ENCODE measurements at regions not wholly inside any gene's neighbourhood (a gene's known extent, or its start where the extent isn't known, plus 50 kb on each side); places are given as distances from the start of the nearest gene placed in this dataset.
"Not testable (repeated sequence)": the region's sequence is repeated elsewhere in the genome, so short reads cannot be mapped to it uniquely, and the experiment has no call there.

DNA sequence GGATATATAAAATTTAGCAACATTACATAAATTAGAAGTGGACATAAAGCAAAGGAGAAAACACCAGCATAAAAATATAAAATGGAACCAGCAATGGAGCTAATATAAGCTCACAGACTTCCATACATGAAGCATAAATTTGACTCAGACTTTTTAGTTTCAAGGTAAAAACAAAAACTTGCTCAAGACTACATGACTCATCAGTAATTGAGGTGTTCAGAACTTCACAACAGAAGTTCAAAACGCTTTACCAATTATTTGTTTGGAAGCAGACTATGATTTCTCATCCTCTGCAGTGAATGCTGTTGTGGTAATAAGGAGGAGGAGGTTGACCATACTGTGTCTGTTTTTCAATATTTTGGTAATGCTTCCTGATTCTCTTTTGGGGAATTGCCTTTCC, 192.0 kb upstream of the MEIS1 start:
- not testable (repeated sequence) for DNase-seq (ENCODE audit: low read depth in 2 of 2)

DNA sequence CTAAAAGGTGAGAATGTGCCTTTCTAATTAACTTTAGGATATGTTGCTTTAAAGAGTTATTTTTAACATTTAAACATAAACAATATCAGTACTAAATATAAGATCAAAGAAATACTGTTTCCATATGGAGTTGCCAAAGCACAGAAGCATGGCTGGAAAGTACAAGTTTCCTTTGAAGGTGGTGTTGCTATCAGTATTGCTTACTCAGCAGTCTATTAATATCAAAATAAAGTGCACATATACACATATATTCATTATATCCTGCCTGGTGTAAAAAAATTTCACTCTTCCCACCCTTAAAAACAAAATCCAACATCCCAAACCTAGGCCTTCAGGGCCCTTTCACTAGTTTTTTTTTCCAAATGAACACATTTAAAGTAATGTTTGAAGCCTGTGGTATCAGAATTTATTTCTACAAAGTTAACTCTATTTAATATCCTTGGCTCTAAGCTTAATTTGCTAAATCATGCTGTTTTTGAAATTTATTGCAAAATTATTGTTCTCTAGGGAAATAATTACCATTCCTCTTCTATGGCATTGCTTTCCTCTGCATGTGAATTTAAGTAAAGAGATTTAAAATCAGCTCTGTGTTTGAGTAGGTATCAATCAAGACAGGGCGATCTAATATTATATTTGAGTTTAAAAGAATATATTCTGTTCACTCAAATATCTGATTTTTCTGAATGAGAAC, 192.7 kb upstream of the MEIS1 start:
- no peak for DNase-seq (ENCODE audit: low read depth in 2 of 2)

DNA sequence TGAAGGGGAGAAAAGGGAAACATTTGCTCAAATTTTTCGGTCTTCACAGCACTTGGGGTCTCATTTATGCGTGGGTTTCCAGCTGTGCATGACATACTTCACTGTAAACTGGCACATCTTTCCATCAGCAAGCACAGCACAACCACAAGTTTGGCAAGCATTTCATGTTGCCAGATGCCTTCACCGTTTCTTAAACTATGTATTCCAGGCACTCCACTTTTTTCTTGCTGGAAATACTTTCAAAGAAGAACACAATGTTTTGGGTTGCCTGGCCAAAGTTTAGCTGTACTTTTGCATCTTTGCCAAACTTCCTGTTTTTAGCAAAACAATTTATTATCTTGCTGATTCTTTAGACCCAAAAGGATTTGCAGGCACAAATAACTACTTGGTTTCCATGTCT, 194.6 kb upstream of the MEIS1 start:
- no peak for DNase-seq (ENCODE audit: low read depth in 2 of 2)

DNA sequence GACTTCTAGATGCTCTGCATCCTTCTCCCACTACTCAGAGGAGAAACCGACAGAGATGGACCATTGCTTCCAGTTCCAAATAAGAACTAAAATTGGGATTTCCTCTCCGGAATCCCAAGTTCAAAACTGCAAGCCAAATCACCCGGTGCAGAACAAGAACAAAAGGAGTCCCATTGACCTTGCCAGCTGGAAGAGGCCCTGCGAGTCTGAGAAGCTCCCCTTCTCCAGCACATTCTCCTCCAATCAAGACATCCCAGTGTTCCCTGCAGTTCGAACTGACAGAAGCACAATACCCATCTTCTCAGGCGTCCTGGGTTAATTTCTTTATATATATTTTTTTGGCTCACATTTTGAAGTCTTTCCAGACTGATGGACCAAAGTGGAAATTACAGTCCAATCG, 195.3 kb upstream of the MEIS1 start:
- DNase-seq (ENCODE audit: low read depth in 2 of 2): no peak

DNA sequence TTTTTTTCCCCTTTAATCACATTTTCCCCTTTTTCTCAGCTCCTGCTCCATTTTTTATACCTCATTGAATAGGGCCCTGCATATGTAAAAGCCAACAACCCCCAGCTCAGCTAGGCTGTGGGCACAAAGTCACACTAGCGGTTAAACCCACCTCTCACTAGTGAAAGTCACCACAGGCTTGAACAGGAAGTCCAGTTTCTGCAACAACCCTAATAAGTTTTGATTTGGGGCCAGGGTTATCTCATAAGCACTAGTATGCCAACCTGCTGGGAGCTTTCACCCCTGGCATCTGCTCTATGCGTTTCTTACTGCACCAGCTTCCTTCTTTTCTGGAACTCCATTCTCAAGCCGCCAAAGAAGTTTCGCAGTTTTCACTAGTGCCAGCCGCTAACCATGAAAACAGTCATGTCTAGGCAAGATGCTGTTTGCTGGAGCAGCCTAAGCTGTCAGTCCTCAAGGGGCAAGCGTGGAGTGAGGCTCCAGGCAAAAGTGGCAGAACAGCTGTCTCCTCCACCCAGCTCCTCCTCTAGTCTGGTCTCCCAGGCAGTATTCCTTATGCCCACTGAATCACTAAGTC, 197.0 kb upstream of the MEIS1 start:
- no peak for DNase-seq (ENCODE audit: low read depth in 2 of 2)

DNA sequence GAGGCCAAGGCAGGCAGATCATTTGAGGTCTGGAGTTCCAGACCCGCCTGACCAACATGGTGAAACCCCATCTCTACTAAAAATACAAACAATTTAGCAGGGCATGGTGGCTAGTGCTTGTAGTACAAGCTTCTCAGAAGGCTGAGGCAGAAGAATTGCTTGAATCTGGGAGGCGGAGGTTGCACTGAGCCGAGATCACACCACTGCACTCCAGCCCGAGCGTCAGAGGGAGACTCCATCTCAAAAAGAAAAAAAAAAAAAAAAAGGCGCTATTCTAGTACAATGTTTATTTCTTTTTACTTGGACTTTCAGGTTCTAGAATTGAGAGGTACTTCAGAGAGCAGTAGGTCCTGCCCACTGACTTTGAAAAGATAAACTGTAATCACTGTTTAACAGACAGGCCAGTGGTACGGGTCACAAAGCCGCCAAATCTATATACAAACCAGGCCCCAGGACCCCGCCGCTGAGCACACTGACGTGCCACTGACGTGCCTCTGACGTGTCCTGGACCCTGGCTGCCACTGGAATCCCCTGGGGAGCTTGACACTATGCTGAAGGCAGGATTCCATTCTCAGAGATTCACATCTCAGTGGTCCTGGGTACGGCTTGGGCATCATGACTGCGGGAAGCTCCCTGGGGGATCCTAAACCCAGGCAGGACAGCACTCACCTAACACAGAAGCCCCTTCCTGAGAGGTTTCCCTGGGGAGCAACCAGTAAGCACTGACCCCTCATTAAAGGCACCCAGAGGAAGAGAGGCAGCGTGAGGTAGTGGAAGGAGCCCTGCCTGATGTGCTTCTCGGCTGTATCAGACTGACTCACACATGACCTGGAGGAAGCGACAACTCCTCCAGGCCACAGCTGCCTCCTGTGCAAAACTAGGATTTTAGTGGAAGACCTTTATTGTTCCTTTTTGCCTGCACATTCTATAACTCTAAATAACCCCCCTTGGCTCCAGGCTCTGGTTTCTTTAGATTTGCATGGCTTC, 197.8 kb upstream of the MEIS1 start:
- DNase-seq (ENCODE audit: low read depth in 2 of 2): no peak

DNA sequence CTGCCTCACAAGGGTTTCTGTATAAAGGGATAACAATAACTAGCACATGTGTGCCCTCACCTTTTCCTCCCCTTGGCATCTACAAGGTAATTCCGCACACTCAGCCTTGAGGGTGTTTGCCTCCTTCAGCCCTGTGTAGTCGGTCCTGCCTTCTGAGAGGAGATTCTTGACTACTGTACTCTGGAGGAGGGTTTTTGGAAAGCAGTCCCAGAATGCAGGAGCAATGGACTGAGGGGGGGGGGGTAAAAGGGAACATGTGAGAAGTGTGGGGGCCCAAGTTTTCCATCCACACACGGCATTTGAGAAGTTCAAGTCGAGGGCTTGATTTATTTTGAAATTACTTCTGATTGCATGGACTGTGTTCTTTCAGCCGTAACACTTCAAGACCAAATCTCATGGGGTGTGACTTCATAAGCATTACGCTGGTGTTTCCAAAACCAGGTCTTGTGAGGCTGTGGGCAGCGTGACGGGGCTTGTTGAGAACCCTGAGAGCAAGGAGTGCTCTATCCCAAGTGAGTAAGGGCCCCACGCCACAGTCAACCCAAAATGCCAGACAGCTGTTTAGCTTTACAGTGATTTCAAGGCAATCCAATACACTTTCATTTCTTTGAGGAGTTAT, 198.7 kb upstream of the MEIS1 start:
- DNase-seq (ENCODE audit: low read depth in 2 of 2): no peak

DNA sequence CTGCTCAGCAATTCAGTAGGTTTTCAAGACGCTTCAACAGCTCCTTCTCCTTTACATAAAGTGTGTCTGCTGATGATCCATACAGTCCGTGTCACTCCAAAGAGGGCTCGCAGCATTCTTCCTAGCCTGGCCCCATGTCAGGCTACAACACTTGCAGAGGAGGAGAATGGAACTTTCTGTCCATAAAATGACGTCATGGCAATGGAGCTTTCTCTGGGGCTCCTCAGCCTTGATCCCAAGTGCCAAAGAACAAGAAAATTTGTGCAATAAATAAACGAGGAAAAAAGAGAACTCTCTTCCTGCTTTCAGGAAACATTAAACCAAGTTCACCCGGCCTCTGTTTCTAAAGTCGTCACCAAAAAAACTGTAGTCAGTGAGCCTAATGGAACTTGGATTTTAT, 199.5 kb upstream of the MEIS1 start:
- DNase-seq (ENCODE audit: low read depth in 2 of 2): no peak

DNA sequence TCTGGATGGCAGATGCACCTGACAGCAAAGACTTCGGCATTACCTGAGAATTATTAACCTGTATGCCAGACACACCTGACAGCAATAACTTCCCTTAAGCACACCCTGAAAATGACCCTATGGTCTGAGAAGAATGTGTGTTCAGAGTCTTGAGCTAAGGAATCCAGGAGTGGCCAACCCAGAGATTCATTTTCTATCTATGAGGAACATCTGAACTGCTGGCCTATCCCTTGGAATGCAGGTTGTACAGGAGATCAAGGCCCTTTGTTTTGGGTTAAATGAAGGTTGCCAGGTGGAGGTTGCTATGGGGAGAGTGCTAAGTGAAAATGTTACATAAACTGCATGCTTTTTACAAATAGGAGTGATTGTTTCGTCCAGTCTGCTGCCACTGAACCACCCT, 200.9 kb upstream of the MEIS1 start:
- no peak for DNase-seq (ENCODE audit: low read depth in 2 of 2)

DNA sequence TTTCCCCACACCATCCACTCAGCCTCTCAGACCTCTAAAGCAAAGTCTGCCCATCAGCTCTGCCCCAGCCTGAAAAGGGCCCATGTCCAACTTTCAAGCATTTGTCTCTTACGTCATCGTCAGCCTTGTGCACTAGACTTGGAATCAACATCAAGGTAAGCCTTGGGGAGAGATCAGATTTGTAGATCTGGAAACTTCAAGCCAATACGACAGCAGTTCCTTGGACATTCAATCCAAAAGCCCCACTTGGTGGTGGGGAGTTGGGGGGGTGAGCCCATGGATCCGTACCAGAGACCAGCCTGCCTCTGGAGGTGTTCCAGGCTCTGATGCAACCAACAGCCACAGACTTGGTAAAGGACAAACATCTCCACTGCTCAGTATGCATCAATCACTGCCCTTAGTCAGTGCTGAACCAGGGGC, 206.8 kb upstream of the MEIS1 start:
- no peak for DNase-seq (ENCODE audit: low read depth in 2 of 2)

DNA sequence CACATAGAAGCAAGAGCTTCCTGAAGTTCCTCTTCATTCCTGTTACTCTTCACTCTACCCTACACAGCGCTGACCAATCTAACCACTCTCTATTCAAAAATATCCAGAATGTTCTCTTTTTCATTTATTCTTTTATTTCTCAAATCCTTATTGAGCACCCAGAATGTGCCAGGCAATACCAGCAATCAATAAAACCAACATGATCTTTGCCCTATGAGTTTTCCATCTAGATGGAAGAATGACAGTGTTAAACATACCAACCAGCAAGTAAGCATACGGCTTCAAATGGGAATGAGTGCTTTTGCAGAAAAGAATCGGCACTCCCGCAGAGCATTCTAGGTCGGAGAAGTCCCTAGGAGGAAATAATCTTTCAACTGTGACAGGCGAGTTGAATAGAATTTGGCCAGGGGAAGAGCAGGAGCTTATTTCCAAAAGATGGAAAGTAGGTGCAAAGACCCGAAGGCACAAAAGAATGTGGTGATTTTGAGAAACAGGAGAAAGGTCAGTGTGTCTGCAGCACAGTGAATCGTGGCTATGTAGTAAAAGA, 217.8 kb upstream of the MEIS1 start:
- no peak for DNase-seq (ENCODE audit: low read depth in 2 of 2)

DNA sequence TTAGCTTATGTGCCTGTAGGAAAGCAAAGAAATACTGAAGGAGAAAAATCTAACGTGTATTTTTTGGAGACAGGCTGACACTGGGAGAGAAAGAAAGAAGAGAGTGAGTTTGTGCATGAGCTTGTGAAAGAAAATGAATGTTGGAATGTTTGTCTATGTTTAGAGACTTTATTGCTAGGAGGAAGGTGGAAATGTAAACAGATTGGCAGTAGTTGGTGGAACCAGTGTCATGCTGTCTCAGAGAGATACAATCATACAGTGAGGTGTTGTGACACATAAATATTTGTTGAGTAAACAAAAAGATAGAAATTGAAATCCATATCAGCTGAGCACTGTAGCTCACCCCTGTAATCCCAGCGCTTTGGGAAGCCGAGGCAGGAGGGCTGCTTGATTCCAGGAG, 222.2 kb upstream of the MEIS1 start:
- DNase-seq (ENCODE audit: low read depth in 2 of 2): no peak

DNA sequence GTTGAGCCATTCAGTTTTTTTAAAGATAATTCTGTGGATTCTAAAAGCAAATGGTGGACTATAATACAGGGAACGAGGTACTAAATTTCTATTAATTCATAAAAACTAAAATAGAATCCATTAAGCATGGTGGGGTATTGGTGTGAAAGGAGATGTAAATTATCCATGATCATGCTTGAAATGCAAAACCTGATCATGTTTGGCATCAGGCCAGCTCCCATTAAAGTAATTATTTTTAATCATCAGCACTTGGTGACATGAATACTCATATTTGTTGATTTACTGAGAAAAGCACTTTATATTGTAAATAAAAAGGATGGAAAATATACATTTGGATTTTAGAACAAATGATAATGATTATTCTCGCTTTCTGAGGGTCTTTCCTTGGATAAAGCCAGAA, 232.3 kb upstream of the MEIS1 start:
- DNase-seq (ENCODE audit: low read depth in 2 of 2): no peak

DNA sequence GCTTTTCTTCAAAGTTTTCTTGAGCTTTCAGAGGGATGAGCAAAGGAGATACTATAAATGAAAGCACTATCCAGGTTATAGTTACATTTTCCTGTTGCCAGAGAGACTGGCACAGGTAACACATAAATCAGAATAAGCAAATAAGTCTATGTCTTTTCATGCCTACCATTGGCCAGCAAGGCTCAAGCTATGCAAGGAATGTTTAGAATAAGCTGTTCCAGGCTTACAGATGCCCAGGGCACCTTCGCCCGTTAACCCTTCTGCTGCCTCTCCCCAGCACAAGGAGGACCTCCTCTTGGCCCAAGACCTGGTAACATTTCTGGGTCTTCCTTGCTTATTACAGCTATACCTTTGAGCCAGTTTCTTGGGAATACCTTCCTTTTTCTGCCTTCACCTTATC, 233.7 kb upstream of the MEIS1 start:
- no peak for DNase-seq (ENCODE audit: low read depth in 2 of 2)

DNA sequence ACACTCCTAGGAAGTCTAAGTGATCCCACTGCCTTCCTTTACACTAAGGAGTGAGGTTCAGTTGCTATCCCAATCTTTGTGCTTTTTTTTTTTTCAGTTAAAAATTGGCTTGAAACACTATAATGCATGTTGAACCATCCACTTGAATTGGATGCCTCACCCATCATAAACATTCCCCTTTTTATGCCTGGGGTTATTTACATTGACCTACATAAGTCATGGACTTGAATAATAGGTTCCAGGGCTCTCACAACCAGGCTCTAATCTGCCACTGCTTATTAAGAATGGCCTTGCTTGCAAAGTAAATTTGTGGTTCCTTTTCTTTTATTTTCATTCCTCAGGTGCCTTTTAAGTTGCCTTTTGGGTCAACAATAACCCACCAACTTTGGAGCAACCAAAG, 236.1 kb upstream of the MEIS1 start:
- no peak for DNase-seq (ENCODE audit: low read depth in 2 of 2)

DNA sequence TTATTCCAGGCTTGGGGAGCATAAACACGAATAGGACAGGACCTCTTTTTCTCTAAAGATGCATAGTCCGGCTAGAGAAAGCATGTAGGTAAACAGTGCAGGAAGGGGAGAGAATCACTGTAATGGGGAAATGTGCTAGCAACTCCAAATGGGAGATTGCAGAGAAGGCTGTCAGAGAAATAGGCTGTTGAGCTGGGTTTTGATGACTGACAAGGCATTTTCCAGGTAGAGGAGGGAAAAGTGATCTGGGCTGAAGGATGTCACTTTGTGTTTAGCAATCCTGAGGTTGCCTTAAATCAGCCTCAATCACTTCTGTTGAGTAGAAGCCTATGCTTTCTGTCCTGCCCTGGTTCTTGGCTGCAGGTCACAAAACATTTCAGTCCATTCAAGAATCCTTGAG, 242.0 kb upstream of the MEIS1 start:
- no peak for DNase-seq (ENCODE audit: low read depth in 2 of 2)

DNA sequence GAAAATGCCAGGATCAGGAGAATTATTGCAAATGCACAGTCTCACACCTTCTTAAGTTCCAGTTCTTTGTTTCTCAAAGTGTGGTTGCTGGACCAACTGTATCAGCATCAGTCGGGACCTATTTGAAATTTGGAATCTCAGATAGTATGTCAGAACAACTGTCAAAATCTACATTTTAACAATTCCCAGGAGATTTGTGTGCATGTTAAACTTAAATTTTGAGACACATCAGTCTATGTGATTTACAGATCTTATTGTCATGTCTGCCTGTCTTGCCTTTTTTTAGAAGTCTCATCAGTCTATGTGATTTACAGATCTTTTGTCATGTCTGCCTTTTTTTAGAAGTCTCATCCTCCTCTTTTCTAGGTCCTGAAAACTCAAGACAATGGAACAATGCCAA, 243.6 kb upstream of the MEIS1 start:
- no peak for DNase-seq (ENCODE audit: low read depth in 2 of 2)

DNA sequence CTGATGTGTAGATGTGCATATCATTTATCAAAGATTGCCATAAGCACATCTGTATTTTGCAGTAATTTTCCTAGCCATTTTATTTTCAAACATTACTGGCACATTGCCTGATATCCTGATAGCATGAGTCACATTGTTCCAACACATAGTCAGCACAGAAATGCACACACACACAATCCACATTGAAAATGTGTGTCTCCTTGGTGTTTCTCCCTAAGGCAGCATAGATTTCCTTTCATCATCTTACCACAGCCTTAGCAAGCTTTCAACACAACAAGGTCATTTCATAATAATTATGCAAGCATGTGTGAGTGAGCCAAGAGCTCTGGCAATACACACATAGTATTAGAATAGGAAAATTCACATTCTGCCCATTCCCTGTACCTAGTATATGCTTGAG, 245.4 kb upstream of the MEIS1 start:
- no peak for DNase-seq (ENCODE audit: low read depth in 2 of 2)

DNA sequence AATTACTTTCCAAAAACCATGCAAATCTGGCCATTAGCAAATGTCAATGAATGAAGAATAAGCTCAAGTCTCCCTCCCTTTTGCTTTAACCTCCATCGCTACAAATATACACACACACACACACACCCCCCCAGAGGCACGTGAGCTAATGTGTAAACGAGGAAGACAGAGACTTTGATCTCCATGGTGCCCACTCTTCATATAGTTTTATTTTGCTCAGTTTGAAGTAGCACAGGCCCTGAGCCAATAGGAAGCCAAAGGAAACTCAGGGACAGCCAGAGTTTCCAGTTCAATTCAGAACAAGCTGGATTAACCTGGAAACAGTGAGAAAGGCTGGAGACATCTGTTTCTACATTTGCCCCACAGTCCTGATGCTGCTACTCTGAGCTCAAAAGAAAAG, 248.4 kb upstream of the MEIS1 start:
- DNase-seq (ENCODE audit: low read depth in 2 of 2): no peak

DNA sequence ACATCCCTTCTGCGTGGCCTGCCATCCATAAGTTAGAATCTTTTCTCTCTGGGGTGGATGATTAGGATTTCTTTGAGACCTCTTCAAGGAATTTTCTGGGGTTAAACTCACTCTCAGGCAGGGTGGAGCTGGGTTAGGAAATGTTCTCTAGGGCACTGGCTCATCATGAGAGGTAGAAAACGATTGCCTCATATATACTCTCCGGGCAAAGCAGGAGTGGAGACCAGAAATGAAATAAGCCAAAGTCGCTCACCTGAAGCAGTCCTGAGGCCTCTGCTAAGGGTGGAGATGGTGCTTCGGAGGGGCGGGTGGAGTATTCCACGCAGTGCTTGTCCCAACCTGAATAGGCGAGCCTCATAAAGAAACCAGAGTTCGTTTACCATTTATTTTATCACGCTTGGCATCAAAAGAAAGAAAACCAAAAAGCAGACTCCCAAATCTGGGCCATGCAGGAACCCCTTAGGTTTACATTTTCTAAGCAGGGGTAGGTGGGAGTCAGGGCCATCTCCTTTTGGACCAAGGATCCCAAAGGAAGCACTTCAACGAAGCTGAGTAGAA, 249.3 kb upstream of the MEIS1 start:
- no peak for DNase-seq (ENCODE audit: low read depth in 2 of 2)

DNA sequence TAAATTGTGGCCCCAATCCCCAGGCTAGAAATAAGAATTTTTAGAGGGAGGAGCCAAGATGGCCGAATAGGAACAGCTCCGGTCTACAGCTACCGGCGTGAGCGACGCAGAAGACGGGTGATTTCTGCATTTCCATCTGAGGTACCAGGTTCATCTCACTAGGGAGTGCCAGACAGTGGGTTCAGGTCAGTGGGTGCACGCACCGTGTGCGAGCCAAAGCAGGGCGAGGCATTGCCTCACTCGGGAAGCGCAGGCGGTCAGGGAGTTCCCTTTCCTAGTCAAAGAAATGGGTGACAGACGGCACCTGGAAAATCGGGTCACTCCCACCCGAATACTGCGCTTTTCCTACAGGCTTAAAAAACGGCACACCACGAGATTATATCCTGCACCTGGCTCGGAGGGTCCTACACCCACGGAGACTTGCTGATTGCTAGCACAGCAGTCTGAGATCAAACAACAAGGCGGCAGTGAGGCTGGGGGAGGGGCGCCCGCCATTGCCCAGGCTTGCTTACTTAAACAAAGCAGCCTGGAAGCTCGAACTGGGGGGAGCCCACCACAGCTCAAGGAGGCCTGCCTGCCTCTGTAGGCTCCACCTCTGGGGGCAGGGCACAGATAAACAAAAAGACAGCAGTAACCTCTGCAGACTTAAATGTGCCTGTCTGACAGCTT, 257.7 kb upstream of the MEIS1 start:
- DNase-seq (ENCODE audit: low read depth in 2 of 2): not testable (repeated sequence)
